NCI-H345 treated with DMSO at 0.1 percent for 48 hours (cell line): ENCODE measurements at regions not wholly inside any gene's neighbourhood (a gene's known extent, or its start where the extent isn't known, plus 50 kb on each side); places are given as distances from the start of the nearest gene placed in this dataset.

Experiments
- DNase-seq: peaks from one replicate; lab custom pipeline; 2025; ENCODE audit not compliant: unreplicated experiment; lab: John Stamatoyannopoulos, UW

DNA sequence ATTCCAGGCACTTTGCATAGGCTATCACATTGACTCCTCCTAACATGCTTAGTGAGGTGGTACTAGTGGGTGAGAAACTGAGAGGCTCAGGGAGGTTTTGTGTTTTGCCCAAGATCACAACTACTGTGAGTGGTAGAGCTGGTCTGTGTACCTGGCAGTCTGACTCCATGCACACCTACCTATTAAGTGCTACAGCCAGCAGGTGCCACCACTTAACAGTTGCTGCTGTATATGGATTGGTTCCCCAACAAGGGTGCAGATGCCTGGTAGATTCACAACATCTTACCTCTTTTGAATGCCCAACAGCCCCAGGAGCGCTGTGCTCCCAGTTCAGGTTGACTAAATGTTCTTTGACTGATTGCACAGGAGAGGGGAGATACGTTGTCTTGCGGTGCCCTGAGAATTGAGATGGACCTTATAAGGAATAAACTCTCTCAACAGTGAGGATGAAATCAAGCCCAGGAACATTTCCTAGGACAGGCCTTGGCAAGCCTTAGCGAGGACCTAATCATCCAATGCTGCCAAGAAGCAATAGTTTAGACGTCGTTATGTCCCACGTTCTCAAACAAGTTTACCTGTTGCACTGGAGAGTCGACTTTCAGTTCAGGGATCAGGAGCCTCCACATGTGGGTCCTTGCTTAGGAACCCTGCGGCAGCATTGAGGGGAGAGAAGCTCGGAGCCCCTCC lies 78.9 kb upstream of the F3 start:
- DNase-seq: no peak

GRCh38 chr1:94619731-94620130 lies 78.2 kb upstream of the F3 start:
- DNase-seq: no peak

GRCh38 chr1:94617957-94618739 lies 76.6 kb upstream of the F3 start:
- no peak for DNase-seq

DNA sequence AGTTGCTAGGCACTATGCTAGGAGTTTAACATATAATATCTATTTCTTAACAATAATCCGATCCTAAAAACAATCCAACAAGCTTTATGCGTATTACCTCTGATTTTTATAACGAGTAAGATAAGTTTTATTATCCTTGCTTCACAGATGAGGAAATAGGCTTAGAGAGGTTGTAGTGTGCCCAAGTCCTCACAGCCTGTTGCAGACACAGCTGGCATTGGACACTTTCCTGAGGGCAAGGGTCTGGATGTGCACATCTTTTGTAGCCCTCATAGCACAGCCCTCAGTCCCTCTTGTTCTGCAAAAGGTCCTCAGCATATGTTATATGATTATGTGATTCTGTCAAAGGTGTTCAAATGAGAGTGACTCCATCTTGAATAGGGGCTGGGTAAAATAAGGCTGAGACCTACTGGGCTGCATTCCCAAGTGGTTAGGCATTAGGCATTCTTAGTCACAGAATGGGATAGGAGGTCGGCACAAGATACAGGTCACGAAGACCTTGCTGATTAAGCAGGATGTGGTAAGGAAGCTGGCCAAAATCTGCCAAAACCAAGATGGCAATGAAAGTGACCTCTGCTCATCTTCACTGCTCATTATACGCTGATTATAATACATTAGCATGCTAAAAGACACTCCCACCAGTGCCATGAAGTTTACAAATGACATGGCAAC lies 75.7 kb upstream of the F3 start:
- no peak for DNase-seq

- DNase-seq: no peak
These were observed 74.9 kb upstream of the F3 start for GRCh38 chr1:94616506-94616905.

DNA sequence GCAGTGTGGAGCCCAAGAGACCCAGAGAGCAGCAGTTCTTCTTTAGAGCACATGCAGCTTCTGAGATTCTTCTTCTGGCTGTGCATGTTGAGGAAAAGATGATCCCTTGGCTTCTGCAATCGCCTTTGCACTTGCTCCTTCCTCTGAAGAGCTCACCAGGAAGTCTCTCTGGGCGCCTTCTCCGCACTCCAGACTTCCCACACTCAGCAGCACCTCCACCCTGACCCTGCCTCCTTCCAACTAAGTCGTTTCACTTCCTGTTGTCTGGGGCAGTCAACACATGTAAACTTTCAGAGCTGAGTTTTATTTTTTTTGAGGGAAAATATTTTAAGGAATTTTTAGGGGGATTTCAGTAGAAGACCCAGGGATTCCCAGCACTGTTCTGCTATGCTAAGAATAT lies 73.4 kb upstream of the F3 start:
- DNase-seq: no peak

DNA sequence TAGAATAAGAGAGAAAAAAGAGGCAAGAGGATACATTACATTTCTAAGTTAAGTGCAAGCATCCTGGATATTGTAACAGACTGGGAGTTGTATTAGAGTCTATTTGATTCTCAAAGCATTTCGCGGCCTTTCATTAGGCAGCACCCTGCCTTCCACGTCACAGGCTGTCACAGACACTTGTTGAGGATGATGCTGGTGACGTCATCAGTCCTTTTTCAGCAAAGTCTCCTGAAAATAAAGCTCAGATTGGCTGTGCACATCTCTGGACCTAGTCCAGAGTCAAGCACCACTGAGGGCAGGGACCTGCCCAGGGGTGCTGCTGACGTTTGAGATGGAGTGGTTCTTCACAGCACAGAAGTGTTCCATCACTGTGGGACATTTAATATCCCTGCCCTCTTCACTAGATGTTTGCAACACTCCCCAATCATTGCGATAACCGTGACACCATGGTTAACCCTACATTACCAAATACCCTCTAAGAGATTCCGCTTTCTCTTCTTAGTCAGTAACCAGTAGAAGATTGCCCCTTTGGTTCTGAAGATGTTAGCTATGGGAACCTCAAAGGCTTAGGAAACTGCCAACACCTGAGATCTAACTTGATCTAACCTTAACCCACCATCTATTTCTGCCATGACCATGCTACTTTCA lies 72.7 kb upstream of the F3 start:
- no peak for DNase-seq

DNA sequence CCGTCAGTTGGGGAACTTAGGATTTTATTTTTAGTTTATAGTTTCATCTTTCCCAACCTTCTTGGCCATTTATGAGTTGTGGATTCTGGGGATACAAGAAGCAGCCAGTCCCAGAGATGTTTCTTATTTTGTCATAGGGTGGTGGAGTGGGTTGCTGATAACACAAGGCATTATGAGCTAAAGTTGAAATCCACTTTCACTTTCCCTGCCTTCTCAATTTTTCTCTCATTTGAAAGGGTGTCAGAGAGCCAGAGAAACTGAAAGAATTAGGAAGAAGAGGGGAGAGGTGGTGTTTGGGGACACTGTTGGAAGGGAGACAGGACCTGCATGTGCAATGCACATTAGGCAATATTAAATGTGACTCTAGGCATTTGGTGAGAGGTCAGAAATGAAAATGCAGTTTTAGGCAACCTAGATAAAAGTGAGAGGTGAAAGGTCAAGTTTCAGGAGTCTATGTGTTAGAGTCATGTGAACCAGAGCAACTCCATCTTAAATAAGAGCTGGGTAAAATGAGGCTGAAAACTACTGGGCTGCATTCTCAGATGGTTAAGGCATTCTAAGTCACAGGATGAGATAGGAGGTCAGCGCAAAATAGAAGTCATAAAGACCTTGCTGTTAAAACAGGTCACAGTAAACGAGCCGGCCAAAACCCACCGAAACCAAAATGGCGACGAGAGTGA lies 71.1 kb upstream of the F3 start:
- no peak for DNase-seq

DNA sequence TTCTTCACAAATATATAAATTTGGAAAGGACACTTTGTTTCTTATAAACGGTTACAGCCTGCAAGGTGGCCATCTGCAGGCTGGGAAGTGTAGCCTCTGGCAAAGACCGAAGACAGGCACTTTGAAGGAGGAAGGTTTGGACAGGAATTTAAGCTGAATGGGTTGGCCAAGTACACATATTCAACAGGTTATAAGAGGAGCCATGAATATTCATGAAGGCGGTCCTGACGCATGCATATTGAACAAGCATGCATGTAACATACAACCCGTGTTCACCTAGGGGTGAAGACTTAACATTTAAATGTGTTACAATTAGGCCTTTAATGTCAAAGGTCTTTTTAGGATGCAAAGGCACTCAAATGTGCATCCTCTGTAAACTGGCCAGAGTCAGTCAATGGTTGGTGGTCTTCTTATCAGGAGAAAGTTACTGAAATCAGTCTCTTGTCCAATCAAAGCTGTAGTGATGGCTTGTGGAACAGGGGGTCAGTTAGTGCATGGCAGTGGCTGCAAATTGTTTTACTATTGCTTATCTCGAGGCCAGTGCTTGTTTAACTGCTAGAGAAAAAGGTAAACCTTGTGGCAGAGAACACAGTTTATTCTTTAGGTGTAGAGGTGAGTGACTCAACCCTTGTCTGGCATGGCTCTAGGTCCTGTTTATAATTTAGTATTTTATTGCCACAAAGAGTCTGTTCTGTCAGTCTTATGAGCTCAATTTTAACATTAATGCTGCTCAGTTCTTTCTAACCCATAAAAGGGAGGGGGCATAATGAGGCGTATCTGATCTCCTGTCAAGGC lies 70.3 kb upstream of the F3 start:
- DNase-seq: no peak

GRCh38 chr1:94609619-94610018 lies 68.1 kb upstream of the F3 start:
- DNase-seq: no peak

- no peak for DNase-seq
These were observed 67.4 kb upstream of the F3 start for GRCh38 chr1:94608852-94609530.

GRCh38 chr1:94608142-94608851 lies 66.7 kb upstream of the F3 start:
- DNase-seq: no peak

DNA sequence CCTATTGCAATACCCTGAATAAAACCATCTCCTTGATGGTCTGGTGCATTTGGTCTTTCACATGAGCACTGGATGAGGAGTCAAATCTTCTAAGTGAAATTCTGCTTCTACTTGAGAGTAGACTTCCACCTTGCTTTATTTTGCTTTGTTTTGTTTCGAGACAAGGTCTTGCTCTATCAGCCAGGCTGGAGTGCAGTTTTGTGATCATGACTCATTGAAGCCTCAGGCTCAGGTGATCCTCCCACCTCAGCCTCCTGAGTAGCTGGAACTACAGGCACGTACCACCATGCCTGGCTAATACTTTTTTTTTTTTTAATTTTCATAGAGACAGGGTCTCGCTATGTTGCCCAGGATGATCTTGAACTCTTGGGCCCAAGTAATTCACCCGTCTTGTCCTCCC lies 65.8 kb upstream of the F3 start:
- DNase-seq: no peak

GRCh38 chr1:94606471-94606870 lies 64.9 kb upstream of the F3 start:
- DNase-seq: no peak

- no peak for DNase-seq
These were observed 62.1 kb upstream of the F3 start for GRCh38 chr1:94603663-94604062.

DNA sequence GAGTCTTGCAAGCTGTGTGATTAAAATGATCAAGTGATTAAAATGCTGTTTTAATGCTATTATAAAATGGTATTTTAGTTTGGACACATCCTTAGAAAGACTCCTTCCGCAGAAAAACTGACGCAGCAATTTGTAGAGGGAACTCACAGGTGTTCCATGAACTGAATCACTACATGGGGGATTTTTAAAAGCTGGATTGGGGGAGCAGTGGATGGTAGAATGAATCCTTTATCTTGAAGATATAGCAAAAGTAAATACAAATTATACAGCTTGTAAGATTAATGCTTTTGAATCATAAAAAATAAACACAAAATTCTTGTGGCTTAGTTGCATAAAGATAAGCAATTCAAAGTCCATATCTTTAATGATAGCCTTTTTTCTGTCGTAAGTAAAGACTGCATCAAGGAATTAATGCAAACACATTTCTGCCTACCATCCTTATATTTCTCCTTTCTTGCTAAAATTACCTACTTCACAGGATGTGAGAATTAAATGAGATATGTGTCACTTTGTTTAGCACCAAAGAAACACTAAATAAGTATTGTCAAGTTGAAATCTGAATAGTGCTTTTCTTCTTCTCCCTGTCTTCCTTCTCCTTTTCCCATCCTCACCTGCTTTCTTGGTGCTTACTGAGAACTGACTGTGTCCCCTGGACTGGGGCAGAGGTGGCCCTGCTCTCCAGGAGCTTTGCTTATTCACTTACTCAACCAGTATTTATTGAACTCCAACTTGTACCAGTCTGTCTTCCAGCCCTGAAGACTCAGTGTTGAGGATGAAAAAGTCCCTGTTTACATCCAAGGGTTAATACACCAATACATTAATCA lies 61.5 kb upstream of the F3 start:
- no peak for DNase-seq

- no peak for DNase-seq
These were observed 60.8 kb upstream of the F3 start for GRCh38 chr1:94602316-94602715.

GRCh38 chr1:94600556-94600955 lies 59.0 kb upstream of the F3 start:
- DNase-seq: no peak
